B cell (primary cell): ENCODE measurements at regions not wholly inside any gene's neighbourhood (a gene's known extent, or its start where the extent isn't known, plus 50 kb on each side); places are given as distances from the start of the nearest gene placed in this dataset.

Source experiments
- EZH2 ChIP-seq: IDR thresholded peaks from 2 replicates; pipeline ENCODE4 v1.6.1; 2012; ENCODE audit warnings: borderline replicate concordance, low read depth, mild to moderate bottlenecking, moderate library complexity, low read length; ENCODE audit not compliant: insufficient read depth, poor library complexity, severe bottlenecking
- TF ChIP-seq, protein P1 (sequence below): fragments of 200-600 bp; IDR thresholded peaks from one replicate; pipeline ENCODE4 v1.8.0; 2022; ENCODE audit warnings: antibody characterized with exemption, mild to moderate bottlenecking

DNA sequence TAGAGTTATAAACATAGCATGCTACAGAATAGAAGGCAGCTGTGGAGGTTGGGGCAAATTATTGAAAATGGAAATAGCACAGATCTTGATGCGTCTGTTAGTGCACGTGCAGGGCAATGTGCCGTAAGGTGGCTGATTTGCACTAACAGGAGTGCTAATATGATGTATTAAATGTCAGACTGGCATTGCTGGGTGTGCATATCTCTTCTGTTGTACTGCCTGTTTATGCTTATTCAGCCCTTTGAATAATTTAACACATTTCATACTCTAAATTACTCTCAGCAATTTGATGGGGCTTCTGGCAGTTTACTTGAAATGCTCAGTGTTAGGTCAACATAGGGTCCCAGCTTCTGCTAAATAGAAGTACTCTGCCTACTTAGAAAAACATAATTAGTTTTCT is 395.6 kb downstream of the MCTP2 start:
- TF ChIP-seq, protein P1, sequence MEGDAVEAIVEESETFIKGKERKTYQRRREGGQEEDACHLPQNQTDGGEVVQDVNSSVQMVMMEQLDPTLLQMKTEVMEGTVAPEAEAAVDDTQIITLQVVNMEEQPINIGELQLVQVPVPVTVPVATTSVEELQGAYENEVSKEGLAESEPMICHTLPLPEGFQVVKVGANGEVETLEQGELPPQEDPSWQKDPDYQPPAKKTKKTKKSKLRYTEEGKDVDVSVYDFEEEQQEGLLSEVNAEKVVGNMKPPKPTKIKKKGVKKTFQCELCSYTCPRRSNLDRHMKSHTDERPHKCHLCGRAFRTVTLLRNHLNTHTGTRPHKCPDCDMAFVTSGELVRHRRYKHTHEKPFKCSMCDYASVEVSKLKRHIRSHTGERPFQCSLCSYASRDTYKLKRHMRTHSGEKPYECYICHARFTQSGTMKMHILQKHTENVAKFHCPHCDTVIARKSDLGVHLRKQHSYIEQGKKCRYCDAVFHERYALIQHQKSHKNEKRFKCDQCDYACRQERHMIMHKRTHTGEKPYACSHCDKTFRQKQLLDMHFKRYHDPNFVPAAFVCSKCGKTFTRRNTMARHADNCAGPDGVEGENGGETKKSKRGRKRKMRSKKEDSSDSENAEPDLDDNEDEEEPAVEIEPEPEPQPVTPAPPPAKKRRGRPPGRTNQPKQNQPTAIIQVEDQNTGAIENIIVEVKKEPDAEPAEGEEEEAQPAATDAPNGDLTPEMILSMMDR = no peak
- TF ChIP-seq EZH2 = no peak
